Peyer's patch (tissue), 4 donors: ENCODE measurements at regions not wholly inside any gene's neighbourhood (a gene's known extent, or its start where the extent isn't known, plus 50 kb on each side); places are given as distances from the start of the nearest gene placed in this dataset.

Source experiments
- CTCF ChIP-seq, 6 experiments: fragments of 450-650 bp in 4 of 6; fragments of 200-600 bp in 2 of 6; sonication (generic) in 1 of 6; IDR thresholded peaks; one replicate each; pipeline ENCODE4 v1.5.1; 2017 to 2019; ENCODE audit warnings: antibody characterized with exemption in 6 of 6, mild to moderate bottlenecking in 3 of 6, moderate library complexity in 1 of 6
- POLR2A ChIP-seq, 2 donors: fragments of 450-650 bp; IDR thresholded peaks; one replicate each; pipeline ENCODE4 v1.5.1; 2017; ENCODE audit warnings: antibody characterized with exemption in 2 of 2, mild to moderate bottlenecking in 2 of 2, moderate library complexity in 2 of 2

DNA sequence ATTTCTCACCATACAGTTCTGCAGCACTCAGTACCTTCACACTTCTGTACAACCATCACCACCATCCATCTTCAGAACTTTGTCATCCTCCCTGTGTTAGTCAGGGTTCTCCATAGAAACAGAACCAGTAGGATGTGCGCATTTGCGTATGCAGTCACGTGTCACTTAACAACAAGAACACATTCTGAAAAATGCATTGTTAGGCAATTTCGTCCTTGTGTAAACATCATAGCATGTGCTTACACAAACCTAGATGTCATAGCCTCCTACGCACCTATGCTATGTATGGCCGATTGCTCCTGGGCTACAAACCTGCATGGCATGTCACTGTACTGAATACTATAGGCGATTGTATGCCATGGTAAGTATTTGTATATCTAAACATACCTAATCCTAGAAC is 66.2 kb upstream of the PTPRT start:
- no peak for TF ChIP-seq CTCF (IDR thresholded peaks at IDR 0.05)
- no peak for TF ChIP-seq POLR2A (IDR thresholded peaks at IDR 0.05)
